ENCODE measurements at regions not wholly inside any gene's neighbourhood (a gene's known extent, or its start where the extent isn't known, plus 50 kb on each side); places are given as distances from the start of the nearest gene placed in this dataset.
A peak's percentile ranks its signal among the peaks of the same experiment; 100 is the strongest.

GRCh38 chr6:105929626-105930025 is 156.5 kb upstream of the PRDM1 start:
- TF ChIP-seq CTCF (IDR thresholded peaks at IDR 0.05; ENCODE audit: insufficient read depth, low read length, poor library complexity, severe bottlenecking): no peak
- Histone ChIP-seq H3K4me3 (ENCODE audit: low read depth, low read length) (no peak overlapping the region), H3K27me3 (ENCODE audit: control insufficient read depth, insufficient read depth, low read length) (no peaks in the 10 kb centered on the region), H3K36me3 (ENCODE audit: control insufficient read depth, insufficient read depth, low read length) (no peaks in the 10 kb centered on the region)
- no peak for DNase-seq (ENCODE audit: low read depth)

- Histone ChIP-seq H3K4me3 (ENCODE audit: low read depth, low read length) (no peak overlapping the region), H3K27me3 (ENCODE audit: control insufficient read depth, insufficient read depth, low read length) (no peaks in the 10 kb centered on the region), H3K36me3 (ENCODE audit: control insufficient read depth, insufficient read depth, low read length) (no peaks in the 10 kb centered on the region)
- no peak for DNase-seq (ENCODE audit: low read depth)
- no peak for TF ChIP-seq CTCF (IDR thresholded peaks at IDR 0.05; ENCODE audit: insufficient read depth, low read length, poor library complexity, severe bottlenecking)
Measured at GRCh38 chr6:105926318-105926717, 159.8 kb upstream of the PRDM1 start.

- Histone ChIP-seq H3K36me3 (ENCODE audit: control insufficient read depth, insufficient read depth, low read length) (no peaks in the 10 kb centered on the region), H3K4me3 (ENCODE audit: low read depth, low read length) (no peak overlapping the region), H3K27me3 (ENCODE audit: control insufficient read depth, insufficient read depth, low read length) (no peaks in the 10 kb centered on the region)
- no peak for DNase-seq (ENCODE audit: low read depth)
- TF ChIP-seq CTCF (IDR thresholded peaks at IDR 0.05; ENCODE audit: insufficient read depth, low read length, poor library complexity, severe bottlenecking): no peak
Measured at GRCh38 chr6:105925706-105926105, 160.4 kb upstream of the PRDM1 start.

GRCh38 chr6:105921781-105922180 is 164.4 kb upstream of the PRDM1 start:
- no peak for TF ChIP-seq CTCF (IDR thresholded peaks at IDR 0.05; ENCODE audit: insufficient read depth, low read length, poor library complexity, severe bottlenecking)
- H3K4me3 ChIP-seq (ENCODE audit: low read depth, low read length): no peak overlapping the region
- no peaks in the 10 kb centered on the region for H3K27me3 ChIP-seq (ENCODE audit: control insufficient read depth, insufficient read depth, low read length)
- DNase-seq (ENCODE audit: low read depth): no peak
- no peaks in the 10 kb centered on the region for H3K36me3 ChIP-seq (ENCODE audit: control insufficient read depth, insufficient read depth, low read length)

- TF ChIP-seq CTCF (IDR thresholded peaks at IDR 0.05; ENCODE audit: insufficient read depth, low read length, poor library complexity, severe bottlenecking): no peak
- DNase-seq (ENCODE audit: low read depth): peak; percentile 23
Measured at GRCh38 chr6:105920071-105920470, 166.1 kb upstream of the PRDM1 start.

GRCh38 chr6:105917038-105917695 is 169.0 kb upstream of the PRDM1 start:
- DNase-seq (ENCODE audit: low read depth): no peak
- TF ChIP-seq CTCF (IDR thresholded peaks at IDR 0.05; ENCODE audit: insufficient read depth, low read length, poor library complexity, severe bottlenecking): no peak
- Histone ChIP-seq H3K36me3 (ENCODE audit: control insufficient read depth, insufficient read depth, low read length) (no peaks in the 10 kb centered on the region), H3K27me3 (ENCODE audit: control insufficient read depth, insufficient read depth, low read length) (no peaks in the 10 kb centered on the region), H3K4me3 (ENCODE audit: low read depth, low read length) (no peak overlapping the region)

More at GRCh38 chr6:105920071-105920470, 166.1 kb upstream of the PRDM1 start:
- no peaks in the 10 kb centered on the region for H3K36me3 ChIP-seq (ENCODE audit: control insufficient read depth, insufficient read depth, low read length)
- H3K27me3 ChIP-seq (ENCODE audit: control insufficient read depth, insufficient read depth, low read length): no peaks in the 10 kb centered on the region
- H3K4me3 ChIP-seq (ENCODE audit: low read depth, low read length): no peak overlapping the region
